ENCODE measurements at regions not wholly inside any gene's neighbourhood (a gene's known extent, or its start where the extent isn't known, plus 50 kb on each side); places are given as distances from the start of the nearest gene placed in this dataset.
"Not testable (repeated sequence)": the region's sequence is repeated elsewhere in the genome, so short reads cannot be mapped to it uniquely, and the experiment has no call there.

GRCh38 chr7:113705439-113705838 is 213.4 kb downstream of the PPP1R3A start:
- DNase-seq, result no peak

- DNase-seq, result peak; percentile 8 to 26
Observed at GRCh38 chr7:113698556-113699220, 220.1 kb downstream of the PPP1R3A start.

GRCh38 chr7:113694149-113694548 is 224.7 kb downstream of the PPP1R3A start:
- no peak for DNase-seq

GRCh38 chr7:113684165-113684564 is 234.6 kb downstream of the PPP1R3A start:
- DNase-seq, result no peak

- DNase-seq, result no peak
Observed at GRCh38 chr7:113677811-113678210, 241.0 kb downstream of the PPP1R3A start.

- peak in 1 of 2 donors; percentile 1 for DNase-seq
Observed at GRCh38 chr7:113664867-113665266, 253.9 kb downstream of the PPP1R3A start.

GRCh38 chr7:113659416-113659815 is 259.4 kb downstream of the PPP1R3A start:
- DNase-seq, result no peak

- no peak for DNase-seq
Observed at GRCh38 chr7:113657603-113658002, 261.2 kb downstream of the PPP1R3A start.

- DNase-seq, result no peak
Observed at GRCh38 chr7:113652501-113652900, 266.3 kb downstream of the PPP1R3A start.

- DNase-seq, result no peak
Observed at GRCh38 chr7:113649556-113649955, 269.3 kb downstream of the PPP1R3A start.

GRCh38 chr7:113639221-113639620 is 279.6 kb downstream of the PPP1R3A start:
- DNase-seq, result no peak

- no peak for DNase-seq
Observed at GRCh38 chr7:113636727-113637421, 281.9 kb downstream of the PPP1R3A start.

GRCh38 chr7:113635492-113635891 is 283.3 kb downstream of the PPP1R3A start:
- DNase-seq, result no peak

GRCh38 chr7:113633073-113633472 is 285.7 kb downstream of the PPP1R3A start:
- no peak for DNase-seq

GRCh38 chr7:113628948-113629847 is 289.6 kb downstream of the PPP1R3A start:
- DNase-seq, result no peak

GRCh38 chr7:113625494-113626102 is 293.2 kb downstream of the PPP1R3A start:
- DNase-seq, result no peak

- DNase-seq, result no peak
Observed at GRCh38 chr7:113622796-113623195, 296.0 kb downstream of the PPP1R3A start.

- DNase-seq, result no peak
Observed at GRCh38 chr7:113610572-113610971, 308.2 kb downstream of the PPP1R3A start.

GRCh38 chr7:113608782-113609181 is 310.0 kb downstream of the PPP1R3A start:
- no peak for DNase-seq

- DNase-seq, result no peak
Observed at GRCh38 chr7:113606325-113606724, 312.5 kb downstream of the PPP1R3A start.

- DNase-seq, result not testable (repeated sequence)
Observed at GRCh38 chr7:113600428-113600827, 318.4 kb downstream of the PPP1R3A start.

- not testable (repeated sequence) for DNase-seq
Observed at GRCh38 chr7:113593455-113593854, 325.4 kb downstream of the PPP1R3A start.

GRCh38 chr7:113592924-113593323 is 325.9 kb downstream of the PPP1R3A start:
- DNase-seq, result not testable (repeated sequence)

Measured in inflammatory macrophage treated with lipopolysaccharide for 1 hour (primary cell).